Caco-2 (cell line): ENCODE measurements at regions not wholly inside any gene's neighbourhood (a gene's known extent, or its start where the extent isn't known, plus 50 kb on each side); places are given as distances from the start of the nearest gene placed in this dataset.

ENCODE experiments used
- BruUV-seq: library from RNA; stranded (reverse); fragments of 400-500 nt; replicated peaks from 2 replicates; lab custom pipeline; 2021; lab: Mats Ljungman, UMichigan
- CTCF ChIA-PET: fragments of 300-600 bp; sonication (Branson Sonifier 250); formaldehyde crosslinking; loops from one replicate; lab custom pipeline; 2022; ENCODE audit warnings: antibody characterized with exemption; lab: Charles Lee
- POLR2A ChIA-PET: fragments of 300-600 bp; sonication (Branson Sonifier 250); formaldehyde crosslinking; loops from one replicate; lab custom pipeline; 2022; ENCODE audit warnings: antibody characterized with exemption; lab: Charles Lee
- DNase-seq, 2 experiments: peaks; one replicate each; pipeline versions ENCODE4 v3.0.0 to v3.0.0-alpha.2; 2020 to 2022
- H3K27me3 ChIP-seq: replicated peaks from 2 replicates; pipeline ENCODE4 v1.6.0; 2011; ENCODE audit warnings: low read length; ENCODE audit not compliant: control insufficient read depth, insufficient read depth
- H3K36me3 ChIP-seq: 2 replicates; pipeline ENCODE4 v1.5.1; 2011; ENCODE audit warnings: low read length; ENCODE audit not compliant: control insufficient read depth, insufficient read depth
- H3K4me1 ChIP-seq: fragments of 250-450 bp; sonication (Bioruptor Pico); 2 replicates; pipeline ENCODE4 v1.5.1; 2020; ENCODE audit warnings: mild to moderate bottlenecking
- H3K4me3 ChIP-seq: 2 replicates; pipeline ENCODE4 v1.5.1; 2011; ENCODE audit warnings: low read depth, mild to moderate bottlenecking, control low read depth, low read length
- H3K9me3 ChIP-seq: fragments of 250-450 bp; sonication (Bioruptor Pico); 2 replicates; pipeline ENCODE4 v1.5.1; 2020; ENCODE audit warnings: mild to moderate bottlenecking, moderate library complexity
- H3K27ac Mint-ChIP-seq: one replicate; pipeline ENCODE4 v1.8.0; 2022; ENCODE audit warnings: mixed read lengths; ENCODE audit not compliant: unreplicated experiment
- H3K27me3 Mint-ChIP-seq: one replicate; pipeline ENCODE4 v1.8.0; 2022; ENCODE audit warnings: mixed read lengths; ENCODE audit not compliant: insufficient read depth, unreplicated experiment
- H3K36me3 Mint-ChIP-seq: one replicate; pipeline ENCODE4 v1.8.0; 2022; ENCODE audit warnings: mild to moderate bottlenecking, mixed read lengths; ENCODE audit not compliant: insufficient read depth, unreplicated experiment
- H3K4me1 Mint-ChIP-seq: one replicate; pipeline ENCODE4 v1.8.0; 2022; ENCODE audit warnings: low read depth, mixed read lengths; ENCODE audit not compliant: unreplicated experiment
- H3K4me3 Mint-ChIP-seq: one replicate; pipeline ENCODE4 v1.8.0; 2022; ENCODE audit warnings: mild to moderate bottlenecking, moderate library complexity, mixed read lengths; ENCODE audit not compliant: unreplicated experiment
- H3K9me3 Mint-ChIP-seq: one replicate; pipeline ENCODE4 v1.8.0; 2022; ENCODE audit warnings: mixed read lengths; ENCODE audit not compliant: unreplicated experiment
- CTCF ChIP-seq, 2 experiments: fragments of 200-600 bp in 1 of 2; IDR thresholded peaks; 1 replicate in 1 of 2; 2 replicates in 1 of 2; pipeline versions ENCODE4 v1.5.1 to v1.8.0; 2011 to 2022; ENCODE audit warnings: antibody characterized with exemption in 1 of 2, control low read depth in 1 of 2, inconsistent platforms in 1 of 2, low read depth in 1 of 2, low read length in 1 of 2, mild to moderate bottlenecking in 1 of 2, moderate library complexity in 1 of 2; ENCODE audit not compliant: insufficient read depth in 1 of 2, severe bottlenecking in 1 of 2, unreplicated experiment in 1 of 2
- intact Hi-C: fragments of 100-400 bp; cut with micrococcal nuclease; formaldehyde crosslinking; loops from one replicate; pipeline ENCODE4 v1.10.0; 2022; ENCODE audit not compliant: unreplicated experiment

- Mint-ChIP-seq H3K27me3 (peaks cover 4% of the 10 kb centered on the region), H3K36me3 (no peaks in the 10 kb centered on the region), H3K4me1 (no peaks in the 10 kb centered on the region), H3K27ac (no peak overlapping the region), H3K4me3 (no peak overlapping the region), H3K9me3 (no peaks in the 10 kb centered on the region)
- Histone ChIP-seq H3K4me1 (no peaks in the 10 kb centered on the region), H3K9me3 (no peaks in the 10 kb centered on the region), H3K36me3 (no peaks in the 10 kb centered on the region), H3K27me3 (no peaks in the 10 kb centered on the region), H3K4me3 (no peak overlapping the region)
- intact Hi-C loops = no loop called here
- BruUV-seq = no TSS peak
- CTCF ChIA-PET = no interaction called here
- no peak for TF ChIP-seq CTCF (IDR thresholded peaks at IDR 0.05; ENCODE audit: insufficient read depth in 1 of 2, low read depth in 1 of 2, low read length in 1 of 2, severe bottlenecking in 1 of 2, unreplicated experiment in 1 of 2)
- POLR2A ChIA-PET = no interaction called here
- no peak for DNase-seq
Observed at GRCh38 chr6:122122202-122122601, 277.2 kb upstream of the HSF2 start.

- H3K36me3 Mint-ChIP-seq = no peaks in the 10 kb centered on the region
- Histone ChIP-seq H3K36me3 (no peaks in the 10 kb centered on the region), H3K9me3 (no peaks in the 10 kb centered on the region), H3K4me3 (no peak overlapping the region), H3K27me3 (no peaks in the 10 kb centered on the region), H3K4me1 (no peaks in the 10 kb centered on the region)
- no peaks in the 10 kb centered on the region for H3K9me3 Mint-ChIP-seq
- H3K4me1 Mint-ChIP-seq = no peaks in the 10 kb centered on the region
- intact Hi-C loops = no loop called here
- H3K4me3 Mint-ChIP-seq = no peak overlapping the region
- POLR2A ChIA-PET = no interaction called here
- peaks cover 8% of the 10 kb centered on the region for H3K27me3 Mint-ChIP-seq
- no peak for TF ChIP-seq CTCF (IDR thresholded peaks at IDR 0.05; ENCODE audit: insufficient read depth in 1 of 2, low read depth in 1 of 2, low read length in 1 of 2, severe bottlenecking in 1 of 2, unreplicated experiment in 1 of 2)
- no peak overlapping the region for H3K27ac Mint-ChIP-seq
- no peak for DNase-seq
- BruUV-seq = no TSS peak
- CTCF ChIA-PET = no interaction called here
Observed at GRCh38 chr6:122122686-122123085, 276.8 kb upstream of the HSF2 start.

- no peaks in the 10 kb centered on the region for H3K27me3 ChIP-seq
- intact Hi-C loops = no loop called here
- BruUV-seq = no TSS peak
- ChIA-PET CTCF (no interaction called here), POLR2A (no interaction called here)
- H3K9me3 Mint-ChIP-seq = no peaks in the 10 kb centered on the region
- no peaks in the 10 kb centered on the region for H3K36me3 Mint-ChIP-seq
- H3K36me3 ChIP-seq = no peaks in the 10 kb centered on the region
- peaks cover 8% of the 10 kb centered on the region for H3K27me3 Mint-ChIP-seq
- no peak overlapping the region for H3K27ac Mint-ChIP-seq
- no peaks in the 10 kb centered on the region for H3K4me1 ChIP-seq
- DNase-seq = no peak
- no peak for TF ChIP-seq CTCF (IDR thresholded peaks at IDR 0.05; ENCODE audit: insufficient read depth in 1 of 2, low read depth in 1 of 2, low read length in 1 of 2, severe bottlenecking in 1 of 2, unreplicated experiment in 1 of 2)
- H3K4me3 ChIP-seq = no peak overlapping the region
- H3K4me1 Mint-ChIP-seq = no peaks in the 10 kb centered on the region
- H3K9me3 ChIP-seq = no peaks in the 10 kb centered on the region
- H3K4me3 Mint-ChIP-seq = no peak overlapping the region
Observed at GRCh38 chr6:122124908-122125307, 274.5 kb upstream of the HSF2 start.
